Activated CD8-positive, alpha-beta memory T cell treated with anti-CD3 and anti-CD28 coated beads for 36 hours (primary cell): ENCODE measurements at regions not wholly inside any gene's neighbourhood (a gene's known extent, or its start where the extent isn't known, plus 50 kb on each side); places are given as distances from the start of the nearest gene placed in this dataset.
"Not testable (repeated sequence)": the region's sequence is repeated elsewhere in the genome, so short reads cannot be mapped to it uniquely, and the experiment has no call there.

Experiments
- CTCF ChIA-PET: fragments of 350-600 bp; sonication (Branson Sonifier 250); formaldehyde crosslinking; loops from one replicate; lab custom pipeline; 2021; ENCODE audit warnings: antibody characterized with exemption; lab: Charles Lee
- POLR2A ChIA-PET: fragments of 350-600 bp; sonication (Branson Sonifier 250); formaldehyde crosslinking; loops from one replicate; lab custom pipeline; 2021; ENCODE audit warnings: antibody characterized with exemption; lab: Charles Lee

DNA sequence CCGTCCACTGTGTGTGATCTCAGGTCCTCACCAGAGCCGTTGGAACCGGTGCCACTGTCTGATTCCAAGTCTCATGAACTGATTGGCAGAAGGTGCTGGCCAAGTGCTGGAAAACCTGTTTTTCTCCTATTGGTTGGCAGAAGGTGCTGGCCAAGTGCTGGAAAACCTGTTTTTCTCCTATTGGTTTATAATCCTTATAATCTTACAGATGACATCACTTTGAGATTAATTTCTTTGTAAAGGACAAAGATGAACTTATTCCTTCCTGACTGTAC, 1106.3 kb downstream of the BRD1 start:
- ChIA-PET POLR2A (no interaction called here), CTCF (no interaction called here)

DNA sequence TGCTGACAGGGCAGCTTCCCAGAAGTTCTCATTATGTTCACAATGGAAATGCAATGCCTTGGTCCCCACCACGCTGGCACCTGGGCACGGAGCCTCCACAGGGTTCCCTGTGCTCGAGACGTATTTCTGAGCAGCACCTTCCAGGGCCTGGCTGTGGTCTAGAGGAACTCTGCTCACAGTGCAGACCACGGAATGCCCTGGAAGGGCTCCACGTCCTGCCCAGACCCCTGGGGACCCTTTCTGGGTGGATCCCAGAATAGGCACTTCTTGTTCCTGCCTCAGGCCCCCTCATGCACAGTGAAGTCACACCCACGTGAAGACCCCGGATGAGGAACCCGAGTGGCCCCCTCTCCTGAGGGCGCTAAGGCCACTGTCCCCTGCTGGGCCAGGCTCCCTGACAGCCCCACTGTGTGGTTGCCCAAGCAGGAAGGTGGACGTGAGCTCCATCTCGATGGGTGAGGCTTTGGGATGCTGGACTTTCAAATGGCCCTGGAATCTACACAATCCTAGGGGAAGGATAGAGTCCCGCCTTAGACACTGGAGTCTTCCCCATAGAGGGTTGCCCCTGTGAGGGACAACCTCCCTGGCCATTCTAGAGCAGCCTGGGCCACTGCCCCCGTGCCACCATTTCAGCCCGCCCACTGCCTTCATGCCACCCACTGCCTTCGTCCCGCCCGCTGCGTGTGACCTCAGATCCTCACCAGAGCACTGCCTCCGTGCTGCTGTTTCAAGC, 1106.8 kb downstream of the BRD1 start:
- CTCF ChIA-PET: no interaction called here
- POLR2A ChIA-PET: no interaction called here

DNA sequence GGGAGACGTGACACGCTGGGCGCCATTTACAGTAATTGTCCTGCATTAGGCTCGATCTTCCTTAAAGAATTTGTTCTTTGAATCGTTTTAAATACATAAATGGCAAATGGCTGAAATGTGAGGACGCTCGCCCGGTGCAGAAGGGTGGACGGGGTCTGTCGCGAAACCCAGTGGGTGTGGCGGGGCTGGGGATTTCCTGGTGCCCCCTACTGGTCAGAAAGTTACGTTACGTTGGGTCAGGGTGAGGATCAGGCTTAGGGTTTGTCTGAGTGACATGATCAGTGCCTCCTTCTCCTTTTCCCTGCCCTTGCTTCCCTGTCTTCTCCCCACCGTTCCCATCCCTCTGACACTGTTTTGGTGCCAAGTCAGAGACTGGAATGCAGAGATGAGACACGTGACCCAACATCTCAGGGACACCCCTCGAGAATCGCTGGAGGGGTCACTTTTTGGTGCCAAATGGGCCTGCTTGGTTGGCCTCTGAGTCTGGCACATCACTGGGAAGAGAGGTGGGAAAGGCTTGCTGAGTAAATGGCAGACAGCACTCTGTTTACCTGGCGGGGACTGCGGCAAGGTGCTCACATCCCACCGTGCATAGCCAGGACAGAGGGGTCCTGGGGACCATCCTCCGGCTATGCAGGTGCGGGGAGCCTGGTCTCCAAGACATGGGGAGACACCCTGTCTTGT, 1107.6 kb downstream of the BRD1 start:
- POLR2A ChIA-PET: no interaction called here
- CTCF ChIA-PET: no interaction called here

DNA sequence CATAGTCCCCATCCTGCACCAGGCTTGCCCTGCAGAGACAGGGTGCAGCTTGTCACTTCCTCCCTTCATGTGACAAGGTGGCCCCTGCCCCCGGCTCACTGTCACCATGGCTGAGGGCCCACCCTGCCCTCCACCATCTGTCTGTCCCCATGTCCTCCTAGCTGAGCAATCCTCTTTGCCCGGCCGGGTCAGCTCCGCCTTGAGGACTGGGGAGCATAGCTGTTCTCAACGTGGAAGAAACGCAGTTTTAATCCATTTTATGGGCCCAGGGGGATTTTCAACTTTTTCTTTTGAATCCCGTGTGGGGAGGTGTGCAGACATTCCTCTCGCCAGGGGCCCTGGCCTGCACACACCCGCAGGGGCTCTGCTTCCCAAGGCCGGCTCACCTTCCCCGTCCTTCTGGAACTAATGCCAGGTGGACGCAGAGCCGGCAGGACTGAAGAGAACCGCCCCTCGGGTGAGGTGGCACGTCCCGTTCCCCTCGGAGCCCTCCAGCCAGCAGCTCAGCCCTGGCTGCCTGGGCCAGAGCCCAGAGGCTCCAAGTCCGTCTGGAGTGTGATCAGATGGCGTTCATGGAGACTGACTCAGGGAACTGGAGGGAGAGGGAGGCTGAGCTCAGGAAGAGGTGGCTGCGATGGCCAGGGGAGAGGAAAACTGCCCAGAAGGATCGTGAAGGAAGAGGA, 1108.7 kb downstream of the BRD1 start:
- CTCF ChIA-PET: no interaction called here
- POLR2A ChIA-PET: no interaction called here

DNA sequence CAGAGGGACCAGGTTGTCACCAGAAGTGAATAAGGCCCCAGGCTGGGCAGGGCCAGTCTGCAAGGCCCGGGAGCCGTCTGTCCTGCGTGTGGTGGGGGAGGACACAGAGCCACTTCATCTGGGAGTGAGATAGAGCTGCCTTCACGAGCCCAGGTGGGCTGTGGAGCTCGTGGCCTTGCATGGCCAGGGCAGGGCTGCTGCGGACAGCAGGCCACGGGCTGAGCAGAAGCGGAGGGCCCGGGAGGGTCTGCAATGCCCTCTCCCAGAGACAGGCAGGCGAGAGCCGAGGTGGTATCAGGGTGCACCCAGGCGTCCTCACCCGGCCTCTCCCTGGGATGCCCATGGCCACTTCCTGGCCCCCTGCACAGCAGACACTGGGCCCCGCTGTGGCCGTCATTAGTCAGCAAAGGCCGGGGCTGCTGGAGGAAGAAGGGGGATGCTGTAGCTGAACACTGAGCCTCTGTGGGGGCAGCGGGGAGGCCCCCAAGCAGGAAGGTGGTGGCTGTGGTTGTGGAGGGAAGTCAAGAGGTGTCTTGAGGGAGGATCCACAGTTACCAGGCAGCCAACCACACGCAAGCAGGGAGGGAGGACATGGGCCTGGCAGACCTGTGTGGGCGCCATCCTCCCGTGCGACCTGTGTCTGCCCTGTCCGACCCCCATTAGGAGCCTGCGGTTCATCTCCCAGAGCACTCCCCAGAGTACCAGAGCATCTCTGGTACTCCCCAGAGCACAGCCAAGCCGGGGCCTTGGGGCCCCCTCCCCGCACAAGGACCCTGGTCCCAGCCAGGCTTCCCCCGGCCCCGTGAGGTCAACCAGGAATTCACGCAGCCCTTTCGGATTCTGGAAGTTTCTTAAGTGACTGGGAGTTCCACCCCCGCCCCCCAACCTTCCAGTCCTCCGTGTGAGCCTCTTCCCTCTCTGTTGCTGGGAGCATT, 1109.5 kb downstream of the BRD1 start:
- POLR2A ChIA-PET: no interaction called here
- CTCF ChIA-PET: no interaction called here

DNA sequence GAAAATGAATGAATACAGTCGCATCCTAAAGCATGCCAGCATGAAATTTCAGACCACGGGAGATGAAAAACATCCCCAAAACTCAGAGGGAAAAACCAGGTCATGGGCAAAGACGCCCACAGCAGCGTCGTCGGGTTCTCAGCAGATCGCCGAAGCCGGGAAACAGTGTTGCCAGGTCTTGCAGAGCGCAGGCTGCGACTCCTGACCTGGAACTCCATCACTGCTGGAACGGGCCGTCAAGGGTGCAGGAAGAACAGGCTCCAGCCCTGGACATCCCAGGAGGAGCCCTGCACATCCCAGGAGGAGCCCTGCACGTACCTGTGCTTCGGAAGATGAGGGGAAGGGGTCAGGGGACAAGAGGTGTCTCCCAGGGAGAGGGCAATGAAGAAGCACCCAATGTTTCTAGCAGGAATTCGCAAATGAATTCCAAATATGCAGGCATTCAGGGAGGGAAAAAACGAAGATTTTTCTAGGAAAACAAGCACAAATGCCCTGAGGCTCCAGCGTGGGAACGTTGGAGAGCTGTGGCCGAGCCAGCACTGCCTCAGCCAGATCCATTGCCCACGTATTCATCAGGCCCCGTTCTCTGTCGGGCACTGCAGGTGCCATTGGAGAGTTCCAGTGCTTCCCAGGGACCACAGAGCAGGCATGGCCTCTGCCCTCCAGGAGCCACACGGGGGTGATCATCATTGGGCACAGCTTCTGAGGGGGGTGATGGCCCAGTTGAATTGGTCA, 1110.4 kb downstream of the BRD1 start:
- CTCF ChIA-PET: no interaction called here

DNA sequence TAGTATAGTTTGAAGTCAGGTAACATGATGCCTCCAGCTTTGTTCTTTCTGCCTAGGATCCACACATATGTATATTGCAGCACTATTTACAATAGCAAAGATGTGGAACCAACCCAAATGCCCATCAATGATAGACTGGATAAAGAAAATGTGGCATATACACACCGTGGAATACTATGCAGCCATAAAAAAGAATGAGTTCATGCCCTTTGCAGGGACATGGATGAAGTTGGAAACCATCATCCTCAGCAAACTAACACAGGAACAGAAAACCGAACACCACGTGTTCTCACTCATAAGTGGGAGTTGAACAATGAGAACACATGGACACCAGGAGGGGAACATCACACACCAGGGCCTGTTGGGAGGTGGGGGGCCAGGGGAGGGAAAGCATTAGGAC, 1111.5 kb downstream of the BRD1 start:
- POLR2A ChIA-PET, CTCF ChIA-PET: not testable (repeated sequence)

More for the DNA sequence above, 1110.4 kb downstream of the BRD1 start:
- POLR2A ChIA-PET: no interaction called here

DNA sequence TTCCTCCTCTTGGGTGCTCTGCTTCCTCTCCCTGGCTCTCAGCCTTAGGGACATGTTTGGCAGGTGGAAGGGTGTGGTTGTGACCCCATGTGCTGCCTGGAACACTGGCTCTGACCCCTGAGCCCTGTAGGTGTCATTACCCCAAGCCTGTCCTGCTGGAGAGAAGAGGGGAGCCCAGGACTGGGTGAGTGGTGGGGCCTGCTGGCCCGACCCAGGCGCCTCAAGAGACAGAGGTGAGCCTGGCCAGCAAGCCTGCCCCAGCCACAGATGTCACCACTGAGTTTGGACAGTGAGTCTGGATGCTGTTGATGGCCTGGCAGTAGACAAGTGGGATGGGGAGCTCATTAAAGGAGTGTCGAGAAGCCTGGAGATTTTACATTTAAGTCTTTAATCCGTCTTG, 1112.2 kb downstream of the BRD1 start:
- ChIA-PET CTCF (no interaction called here), POLR2A (no interaction called here)

DNA sequence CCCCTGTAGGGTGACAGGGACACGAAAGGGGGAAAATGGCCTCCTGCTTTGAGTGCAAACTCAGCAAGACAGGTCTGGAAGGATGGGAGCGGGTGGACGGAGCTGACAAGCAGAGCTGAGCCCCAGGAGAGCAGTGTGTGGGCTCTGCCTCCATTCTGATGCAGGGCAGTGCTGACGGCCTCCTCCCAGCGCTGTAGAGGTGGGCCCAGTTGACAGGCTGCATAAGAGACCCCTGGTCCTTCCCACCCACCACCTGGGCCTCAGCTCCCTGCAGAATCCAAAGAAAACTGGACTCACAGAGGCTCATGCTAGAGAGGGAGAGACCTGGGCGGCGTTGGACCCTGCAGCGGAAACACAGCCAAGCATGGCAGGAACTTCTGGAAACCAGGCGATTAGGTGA, 1113.4 kb downstream of the BRD1 start:
- ChIA-PET CTCF (no interaction called here), POLR2A (no interaction called here)

DNA sequence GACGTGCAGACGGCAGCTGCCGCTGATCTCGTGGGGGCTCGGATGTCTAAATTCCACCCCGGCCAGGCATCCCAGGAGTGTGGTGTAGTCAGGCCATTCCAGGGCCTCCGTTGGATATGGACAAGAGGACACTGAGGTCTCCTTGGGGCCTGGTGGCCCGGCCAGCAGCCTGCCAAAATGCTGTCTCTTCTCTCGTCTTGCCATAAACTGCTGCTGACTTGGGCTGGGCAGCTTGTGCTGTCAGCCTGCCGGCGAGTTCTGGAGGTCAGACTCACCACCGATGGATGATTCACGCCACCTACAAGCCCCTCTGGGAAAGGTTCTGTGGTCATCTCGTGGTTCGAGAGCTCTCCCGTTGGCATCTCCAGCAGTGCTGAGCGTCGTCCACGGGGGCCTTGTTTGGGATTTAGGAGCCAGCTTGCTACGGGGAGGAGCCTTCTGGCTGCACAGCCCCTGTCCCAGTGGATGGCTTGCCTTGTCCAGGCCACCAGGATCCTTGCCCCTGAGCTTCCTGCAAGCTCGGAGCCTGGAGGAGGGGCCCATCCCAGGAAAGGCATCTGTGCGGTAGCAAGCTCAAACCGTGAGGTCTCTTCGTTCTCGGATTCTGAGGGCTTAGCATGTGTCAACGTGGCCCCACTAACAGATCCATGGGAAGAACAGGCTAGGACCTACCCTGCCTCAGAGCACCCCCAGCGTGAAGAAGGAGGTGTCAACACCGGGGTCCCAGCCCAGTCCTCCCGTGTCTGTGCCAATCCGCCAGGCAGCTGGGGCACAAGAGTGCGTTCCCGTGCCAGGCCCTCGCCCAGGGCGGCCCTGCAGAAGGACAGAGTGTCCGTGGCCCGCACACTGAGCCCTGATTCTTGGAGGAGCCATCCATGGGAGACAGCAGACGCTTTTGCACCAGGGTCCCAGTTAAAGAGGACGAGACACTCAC, 1114.1 kb downstream of the BRD1 start:
- ChIA-PET POLR2A (no interaction called here), CTCF (no interaction called here)

DNA sequence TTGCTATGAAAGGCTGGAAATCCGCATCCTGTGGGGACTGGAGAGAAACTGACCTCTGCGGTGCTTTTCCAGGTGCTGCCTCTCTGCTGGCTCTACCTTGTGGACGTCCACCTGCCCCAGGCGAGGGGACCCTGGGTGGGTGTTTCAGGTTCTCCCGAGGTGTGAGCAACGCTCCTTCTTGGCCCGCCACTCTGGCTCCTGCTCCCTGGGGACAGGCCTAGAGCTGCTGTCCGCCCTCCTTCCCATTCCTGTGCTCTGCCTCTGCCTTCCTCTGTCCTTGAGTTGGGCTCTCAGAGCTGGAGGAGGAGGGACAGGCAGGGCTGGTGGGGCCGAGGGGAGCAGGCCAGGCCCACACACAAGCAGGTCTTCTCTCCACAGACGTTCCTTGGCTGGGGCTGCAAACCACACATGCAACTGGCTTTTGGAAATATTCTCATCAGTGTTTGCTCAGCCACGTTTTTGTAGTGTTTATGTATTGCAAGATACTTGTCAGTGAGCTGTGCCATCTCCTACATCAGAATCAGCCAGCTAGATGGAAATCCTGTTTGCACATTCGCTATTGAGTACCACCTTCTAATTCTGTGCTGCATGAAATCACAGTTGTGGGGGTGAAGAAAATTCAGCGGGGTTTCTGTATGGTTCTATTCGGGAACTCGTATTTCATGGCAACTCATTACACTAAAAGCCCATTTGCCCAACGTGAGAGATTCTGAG, 1115.0 kb downstream of the BRD1 start:
- POLR2A ChIA-PET: no interaction called here

DNA sequence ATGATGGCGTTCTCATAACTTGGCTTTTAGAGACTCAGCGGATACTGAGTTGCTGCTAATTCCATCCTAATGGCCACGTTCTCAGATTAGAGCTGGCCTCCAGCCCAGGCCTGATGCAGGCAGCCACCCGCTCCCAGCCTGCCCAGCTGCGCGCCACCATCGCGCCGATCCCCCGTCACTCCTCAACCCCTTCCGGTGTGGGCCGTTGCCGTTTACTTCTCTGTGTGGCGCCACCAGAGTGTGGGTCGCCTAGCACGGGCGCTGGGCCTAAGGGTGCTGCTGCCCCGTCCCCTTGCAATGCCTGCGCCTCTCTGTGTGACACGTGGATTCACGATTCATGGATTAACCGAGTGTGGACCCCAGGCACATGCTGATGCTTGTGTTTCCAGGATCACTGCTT, 1116.0 kb downstream of the BRD1 start:
- CTCF ChIA-PET: no interaction called here
- POLR2A ChIA-PET: no interaction called here

More for the DNA sequence above, 1115.0 kb downstream of the BRD1 start:
- CTCF ChIA-PET: no interaction called here

DNA sequence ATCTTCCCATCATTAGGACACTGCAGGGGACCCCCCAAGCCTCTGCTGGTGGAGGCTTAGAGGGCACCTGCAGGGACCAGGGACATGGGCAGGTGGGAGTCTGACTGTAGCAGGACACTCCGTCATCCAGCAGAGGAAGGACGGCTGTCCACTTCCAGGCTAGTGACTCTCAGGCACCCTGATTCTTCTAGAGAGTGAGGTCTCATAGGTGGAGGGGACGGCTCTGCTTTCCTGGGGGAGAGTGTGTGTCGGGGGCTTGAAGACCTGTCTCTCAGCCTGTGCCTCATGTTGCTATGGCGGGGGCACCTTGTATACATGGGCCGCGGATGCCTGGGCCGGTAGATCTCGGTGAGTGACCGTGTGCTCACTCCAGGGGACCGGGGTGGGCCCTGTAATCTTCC, 1116.6 kb downstream of the BRD1 start:
- POLR2A ChIA-PET: no interaction called here

DNA sequence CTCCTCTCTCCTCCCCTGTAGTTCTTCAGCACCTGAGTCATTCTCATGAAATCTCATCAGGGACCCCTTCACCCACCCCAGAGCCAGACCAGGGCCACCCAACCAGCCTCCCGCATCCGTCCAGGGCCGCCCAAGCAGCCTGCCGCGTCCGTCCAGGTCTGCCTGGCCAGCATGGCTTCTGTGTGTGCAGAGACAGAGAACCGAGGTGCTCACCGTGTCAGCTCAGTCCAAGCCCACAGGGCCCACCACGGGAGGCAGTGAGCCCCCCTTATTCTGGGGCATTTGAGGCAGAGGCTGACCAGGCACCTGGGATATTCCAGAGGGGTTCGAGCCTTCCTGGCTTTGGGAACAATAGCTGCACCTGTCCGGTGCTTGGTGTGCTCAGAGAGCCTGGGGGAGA, 1117.3 kb downstream of the BRD1 start:
- POLR2A ChIA-PET: no interaction called here
- CTCF ChIA-PET: no interaction called here

More for the DNA sequence above, 1116.6 kb downstream of the BRD1 start:
- CTCF ChIA-PET: no interaction called here

DNA sequence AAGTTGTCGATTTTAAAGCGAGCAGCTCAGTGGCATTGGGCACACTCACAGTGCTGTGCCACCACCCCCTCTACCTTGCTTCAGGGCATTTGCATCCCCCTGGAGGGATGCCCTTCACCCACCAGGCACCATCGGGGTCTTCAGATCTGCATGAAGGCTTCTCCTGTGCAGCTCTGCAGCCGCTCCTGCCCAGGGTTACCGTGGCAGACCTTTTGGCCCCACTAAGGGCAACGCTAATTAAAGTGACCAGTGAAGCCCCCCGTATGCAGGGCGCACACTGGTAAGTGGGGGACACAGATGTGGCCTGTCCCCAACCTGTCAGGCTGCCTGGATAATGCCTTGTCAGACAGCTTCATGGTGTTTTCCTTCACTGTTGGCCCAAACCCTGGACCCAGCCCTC, 1117.7 kb downstream of the BRD1 start:
- ChIA-PET CTCF (no interaction called here), POLR2A (no interaction called here)

DNA sequence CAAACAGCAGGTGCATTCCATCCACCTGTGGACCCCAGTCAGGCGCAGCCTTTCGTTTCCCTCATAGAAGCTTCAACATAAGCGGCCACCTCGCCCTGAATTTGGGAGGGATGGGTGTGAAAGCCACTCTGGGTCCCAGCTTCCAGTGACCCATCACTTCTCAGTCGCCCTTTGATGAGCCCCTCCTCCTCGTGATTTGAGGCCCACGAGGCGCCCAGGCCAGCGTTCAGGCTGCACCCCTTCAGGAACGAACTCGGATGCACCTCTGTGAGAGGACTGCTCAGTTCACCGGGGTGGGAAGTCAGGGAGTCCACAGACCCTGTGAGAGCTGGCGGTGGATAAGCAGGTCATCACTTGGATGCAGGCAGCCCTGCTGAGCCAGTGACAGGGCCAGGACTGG, 1118.2 kb downstream of the BRD1 start:
- ChIA-PET POLR2A (no interaction called here), CTCF (no interaction called here)

DNA sequence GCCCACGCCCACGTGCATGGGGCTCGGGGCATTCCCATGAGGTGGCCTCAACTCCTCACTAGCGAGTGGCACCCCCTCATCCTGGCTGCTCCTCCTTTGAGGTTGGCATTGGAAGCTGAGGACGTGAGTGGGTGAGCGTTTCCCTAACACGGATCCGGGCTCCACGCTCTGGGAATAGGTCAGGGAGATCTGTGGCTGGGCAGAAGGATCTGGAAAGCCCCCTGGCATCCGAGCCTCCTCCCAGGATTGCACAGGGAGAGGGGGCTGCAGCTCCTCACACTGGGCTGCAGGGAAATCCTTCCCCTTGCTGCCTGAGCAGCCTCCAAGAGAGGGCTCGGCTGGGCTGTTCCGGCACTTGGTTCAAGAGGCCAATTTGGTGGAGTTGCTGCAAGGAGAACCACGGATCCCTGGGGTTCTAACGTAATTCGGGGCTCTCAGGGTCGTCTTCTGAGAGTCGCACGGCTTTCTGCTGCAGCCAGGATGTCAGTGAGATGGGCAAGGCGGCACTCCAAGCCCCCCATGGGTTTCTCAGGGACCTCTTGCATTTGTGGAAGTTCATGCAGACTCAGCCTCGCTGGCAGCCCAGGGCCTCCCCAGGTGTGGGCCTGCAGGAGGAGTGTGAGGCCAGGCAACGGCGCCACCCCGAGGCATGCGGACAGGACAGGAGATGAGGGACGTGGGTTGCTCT, 1119.0 kb downstream of the BRD1 start:
- POLR2A ChIA-PET: no interaction called here
- CTCF ChIA-PET: no interaction called here
